Cerebellar cortex (tissue), 1 donor: ENCODE measurements at regions not wholly inside any gene's neighbourhood (a gene's known extent, or its start where the extent isn't known, plus 50 kb on each side); places are given as distances from the start of the nearest gene placed in this dataset.
"Not testable (repeated sequence)": the region's sequence is repeated elsewhere in the genome, so short reads cannot be mapped to it uniquely, and the experiment has no call there.

ENCODE experiments used
- DNase-seq: peaks from one replicate; pipeline ENCODE4 v3.0.0-alpha.2; 2015; ENCODE audit warnings: low spot score

- no peak for DNase-seq
These were observed 67.4 kb downstream of the ARRDC3 start for GRCh38 chr5:91315701-91316100.

- peak; percentile 18 for DNase-seq
These were observed 69.1 kb downstream of the ARRDC3 start for GRCh38 chr5:91313757-91314673.

GRCh38 chr5:91312698-91313097 lies 70.4 kb downstream of the ARRDC3 start:
- DNase-seq, result no peak

- DNase-seq, result peak; percentile 20
These were observed 71.2 kb downstream of the ARRDC3 start for GRCh38 chr5:91311697-91312501.

GRCh38 chr5:91311168-91311696 lies 71.9 kb downstream of the ARRDC3 start:
- no peak for DNase-seq

- not testable (repeated sequence) for DNase-seq
These were observed 75.0 kb downstream of the ARRDC3 start for GRCh38 chr5:91308157-91308556.

- DNase-seq, result no peak
These were observed 76.1 kb downstream of the ARRDC3 start for GRCh38 chr5:91307048-91307447.

GRCh38 chr5:91306497-91306896 lies 76.6 kb downstream of the ARRDC3 start:
- DNase-seq, result no peak

GRCh38 chr5:91305640-91306039 lies 77.5 kb downstream of the ARRDC3 start:
- DNase-seq, result no peak

- DNase-seq, result not testable (repeated sequence)
These were observed 79.1 kb downstream of the ARRDC3 start for GRCh38 chr5:91304015-91304414.

- peak; percentile 10 for DNase-seq
These were observed 80.2 kb downstream of the ARRDC3 start for GRCh38 chr5:91302958-91303357.

GRCh38 chr5:91302305-91302704 lies 80.8 kb downstream of the ARRDC3 start:
- no peak for DNase-seq

- no peak for DNase-seq
These were observed 81.8 kb downstream of the ARRDC3 start for GRCh38 chr5:91301106-91301846.

GRCh38 chr5:91297994-91298393 lies 85.1 kb downstream of the ARRDC3 start:
- no peak for DNase-seq

- DNase-seq, result no peak
These were observed 86.4 kb downstream of the ARRDC3 start for GRCh38 chr5:91296674-91297143.

GRCh38 chr5:91296102-91296501 lies 87.0 kb downstream of the ARRDC3 start:
- DNase-seq, result not testable (repeated sequence)

- DNase-seq, result no peak
These were observed 90.0 kb downstream of the ARRDC3 start for GRCh38 chr5:91293131-91293530.

- DNase-seq, result no peak
These were observed 91.2 kb downstream of the ARRDC3 start for GRCh38 chr5:91291628-91292569.

GRCh38 chr5:91288118-91288916 lies 94.8 kb downstream of the ARRDC3 start:
- DNase-seq, result no peak

GRCh38 chr5:91285062-91285461 lies 98.1 kb downstream of the ARRDC3 start:
- not testable (repeated sequence) for DNase-seq
